Keratinocyte (primary cell): ENCODE measurements at regions not wholly inside any gene's neighbourhood (a gene's known extent, or its start where the extent isn't known, plus 50 kb on each side); places are given as distances from the start of the nearest gene placed in this dataset.

Source experiments
- DNase-seq: peaks from one replicate; pipeline ENCODE4 v3.0.0-alpha.2; 2011; ENCODE audit warnings: low read depth, missing footprints, low spot score
- FAIRE-seq: peaks from 2 replicates; lab custom pipeline; 2011; peaks lifted over from hg19 to GRCh38; lab: Jason Lieb, UNC
- H2AFZ ChIP-seq: 2 replicates; pipeline ENCODE4 v1.6.0; 2012; ENCODE audit warnings: low read length, control low read depth, inconsistent platforms; ENCODE audit not compliant: control insufficient read depth
- H3K27ac ChIP-seq: 2 replicates; pipeline ENCODE4 v1.5.1; 2011; ENCODE audit warnings: low read length; ENCODE audit not compliant: control insufficient read depth, insufficient read depth
- H3K27me3 ChIP-seq: 3 replicates; pipeline ENCODE4 v1.6.0; 2011; ENCODE audit warnings: low read length; ENCODE audit not compliant: control insufficient read depth, insufficient read depth; ENCODE audit errors: extremely low read depth
- H3K36me3 ChIP-seq, 2 experiments: 2 replicates in 1 of 2; 3 replicates in 1 of 2; pipeline ENCODE4 v1.5.1; 2011; ENCODE audit warnings: low read length in 2 of 2, mild to moderate bottlenecking in 1 of 2; ENCODE audit not compliant: control insufficient read depth in 2 of 2, insufficient read depth in 2 of 2; ENCODE audit errors: extremely low read depth in 1 of 2
- H3K4me1 ChIP-seq: 3 replicates; pipeline ENCODE4 v1.5.1; 2011; ENCODE audit warnings: low read length; ENCODE audit not compliant: control insufficient read depth, insufficient read depth; ENCODE audit errors: extremely low read depth
- H3K4me2 ChIP-seq: 3 replicates; pipeline ENCODE4 v1.6.0; 2011; ENCODE audit warnings: low read depth, low read length; ENCODE audit not compliant: control insufficient read depth, insufficient read depth; ENCODE audit errors: extremely low read depth
- H3K4me3 ChIP-seq, 3 experiments: fragments of 200-600 bp in 1 of 3; sonication (generic) in 1 of 3; 2 replicates in 2 of 3; 3 replicates in 1 of 3; pipeline ENCODE4 v1.5.1; 2011 to 2016; ENCODE audit warnings: low read length in 3 of 3, mild to moderate bottlenecking in 3 of 3, control low read depth in 2 of 3, inconsistent platforms in 1 of 3, low read depth in 1 of 3, mixed read lengths in 1 of 3, mixed run types in 1 of 3, moderate library complexity in 1 of 3; ENCODE audit not compliant: control insufficient read depth in 2 of 3, insufficient read depth in 2 of 3; ENCODE audit errors: extremely low read depth in 1 of 3
- H3K79me2 ChIP-seq: 2 replicates; pipeline ENCODE4 v1.6.0; 2012; ENCODE audit warnings: low read length; ENCODE audit not compliant: control insufficient read depth, insufficient read depth
- H3K9ac ChIP-seq: 3 replicates; pipeline ENCODE4 v1.6.0; 2011; ENCODE audit warnings: low read length; ENCODE audit not compliant: control insufficient read depth, insufficient read depth; ENCODE audit errors: extremely low read depth
- H3K9me1 ChIP-seq: 3 replicates; pipeline ENCODE4 v1.6.0; 2011; ENCODE audit warnings: low read length; ENCODE audit not compliant: control insufficient read depth, insufficient read depth; ENCODE audit errors: extremely low read depth
- H3K9me3 ChIP-seq: 2 replicates; pipeline ENCODE4 v1.5.1; 2012; ENCODE audit warnings: low read depth, low read length; ENCODE audit not compliant: control insufficient read depth
- H4K20me1 ChIP-seq: 3 replicates; pipeline ENCODE4 v1.6.0; 2011; ENCODE audit warnings: low read length; ENCODE audit not compliant: control insufficient read depth, insufficient read depth; ENCODE audit errors: extremely low read depth
- EZH2 ChIP-seq: IDR thresholded peaks from one replicate; pipeline ENCODE4 v1.6.1; 2012; ENCODE audit warnings: inconsistent platforms, mild to moderate bottlenecking, low read length, moderate library complexity
- dilution Hi-C: fragments of 300-500 bp; cut with MboI; formaldehyde crosslinking; loops from one replicate; pipeline ENCODE4 v1.7.0; 2020; ENCODE audit warnings: low sequenced_read_pairs; ENCODE audit not compliant: extremely low pct_ligation_motif_present
- TF ChIP-seq, protein P1 (sequence below), 3 experiments: IDR thresholded peaks in 1 of 3; conservative IDR thresholded peaks in 1 of 3; optimal IDR thresholded peaks in 1 of 3; 2 replicates in 2 of 3; 3 replicates in 1 of 3; pipeline versions ENCODE3 to v1.5.1; 2011; ENCODE audit warnings: low read length in 3 of 3, mild to moderate bottlenecking in 3 of 3, moderate library complexity in 2 of 3, control low read depth in 1 of 3, inconsistent platforms in 1 of 3; ENCODE audit not compliant: insufficient read depth in 2 of 3; ENCODE audit errors: extremely low read depth in 1 of 3

DNA sequence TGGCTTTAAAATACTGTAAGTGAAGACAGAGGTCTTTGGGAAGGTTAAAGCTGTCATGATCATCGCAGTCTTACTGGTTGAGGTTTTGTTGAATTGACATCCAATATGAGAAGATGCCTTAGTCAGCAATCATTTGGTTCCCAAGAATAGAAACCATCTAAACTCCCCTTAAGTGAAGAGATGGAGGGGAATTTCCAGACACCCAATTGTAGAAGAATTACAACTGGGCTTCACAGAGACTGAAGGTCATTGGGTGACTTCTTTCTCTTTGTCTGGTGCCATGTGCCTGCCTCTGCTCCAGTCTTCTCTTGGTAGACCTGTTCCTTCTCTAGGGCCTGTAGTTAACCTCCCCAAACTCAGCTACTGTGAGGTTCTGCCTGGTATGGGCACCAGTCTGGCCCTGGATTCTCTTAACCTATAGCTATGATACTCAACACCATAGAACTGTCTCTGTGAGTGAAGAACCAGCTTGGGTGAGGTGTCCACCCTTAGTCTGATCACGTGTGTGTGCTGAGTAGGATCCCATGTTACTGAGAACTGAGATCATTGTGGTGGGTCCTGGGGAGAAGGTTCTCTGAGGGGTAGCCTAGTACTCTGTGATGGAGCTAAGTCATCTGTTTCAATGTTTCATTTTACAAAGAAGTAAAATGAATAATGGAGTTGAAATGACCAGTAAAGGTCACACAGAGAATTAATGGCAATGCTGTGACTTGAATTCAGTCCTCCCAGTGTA lies 182.5 kb downstream of the CSNK2A3 start:
- no peak overlapping the region for H3K9ac ChIP-seq
- H3K27me3 ChIP-seq = no peaks in the 10 kb centered on the region
- DNase-seq = no peak
- H3K4me2 ChIP-seq = no peak overlapping the region
- H3K4me1 ChIP-seq = peaks cover 8% of the 10 kb centered on the region
- no peak overlapping the region for H3K27ac ChIP-seq
- H3K9me1 ChIP-seq = no peaks in the 10 kb centered on the region
- no peaks in the 10 kb centered on the region for H3K9me3 ChIP-seq
- no peak overlapping the region for H2AFZ ChIP-seq
- no peak for FAIRE-seq
- H3K4me3 ChIP-seq = no peak overlapping the region
- dilution Hi-C loops = no loop called here
- H3K36me3 ChIP-seq = no peaks in the 10 kb centered on the region
- TF ChIP-seq, protein P1, sequence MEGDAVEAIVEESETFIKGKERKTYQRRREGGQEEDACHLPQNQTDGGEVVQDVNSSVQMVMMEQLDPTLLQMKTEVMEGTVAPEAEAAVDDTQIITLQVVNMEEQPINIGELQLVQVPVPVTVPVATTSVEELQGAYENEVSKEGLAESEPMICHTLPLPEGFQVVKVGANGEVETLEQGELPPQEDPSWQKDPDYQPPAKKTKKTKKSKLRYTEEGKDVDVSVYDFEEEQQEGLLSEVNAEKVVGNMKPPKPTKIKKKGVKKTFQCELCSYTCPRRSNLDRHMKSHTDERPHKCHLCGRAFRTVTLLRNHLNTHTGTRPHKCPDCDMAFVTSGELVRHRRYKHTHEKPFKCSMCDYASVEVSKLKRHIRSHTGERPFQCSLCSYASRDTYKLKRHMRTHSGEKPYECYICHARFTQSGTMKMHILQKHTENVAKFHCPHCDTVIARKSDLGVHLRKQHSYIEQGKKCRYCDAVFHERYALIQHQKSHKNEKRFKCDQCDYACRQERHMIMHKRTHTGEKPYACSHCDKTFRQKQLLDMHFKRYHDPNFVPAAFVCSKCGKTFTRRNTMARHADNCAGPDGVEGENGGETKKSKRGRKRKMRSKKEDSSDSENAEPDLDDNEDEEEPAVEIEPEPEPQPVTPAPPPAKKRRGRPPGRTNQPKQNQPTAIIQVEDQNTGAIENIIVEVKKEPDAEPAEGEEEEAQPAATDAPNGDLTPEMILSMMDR (optimal IDR thresholded peaks at IDR 0.05 in 1 of 3, IDR thresholded peaks at IDR 0.05 in 1 of 3, conservative IDR thresholded peaks at IDR 0.05 in 1 of 3; ENCODE audit: extremely low read depth in 1 of 3, insufficient read depth in 2 of 3, low read length in 3 of 3) = no peak
- TF ChIP-seq EZH2 = no peak
- no peaks in the 10 kb centered on the region for H4K20me1 ChIP-seq
- H3K79me2 ChIP-seq = no peaks in the 10 kb centered on the region

DNA sequence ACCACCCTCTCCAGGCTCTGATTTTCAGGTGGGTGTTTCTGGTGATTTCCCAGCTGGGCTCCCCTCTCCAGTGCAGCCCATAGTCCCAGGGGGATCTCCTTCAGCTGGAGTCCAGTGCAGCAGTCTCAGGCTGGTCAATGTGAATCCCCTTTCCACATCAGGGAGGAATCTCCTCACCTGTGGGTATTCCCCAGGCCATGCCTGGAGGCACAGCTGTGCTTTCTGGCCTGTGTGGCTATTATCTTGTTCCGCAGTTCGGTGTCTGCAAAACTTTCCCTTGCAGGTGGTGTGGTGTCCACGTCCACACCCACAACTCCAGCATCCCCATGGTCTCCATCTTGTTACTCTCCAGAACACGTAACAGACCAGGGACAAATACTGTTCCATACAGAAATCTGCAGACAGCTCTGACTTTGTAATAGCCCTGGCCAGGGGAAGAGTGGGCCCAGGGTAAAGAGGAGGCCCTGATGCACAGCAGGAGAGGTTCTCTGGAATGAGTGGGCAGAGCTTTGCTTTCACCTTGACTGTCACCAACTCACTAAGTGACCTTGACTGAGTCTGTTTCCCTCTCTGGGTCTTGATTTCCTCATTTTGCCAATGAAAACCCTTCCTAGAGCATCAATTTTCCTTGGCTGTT lies 183.2 kb downstream of the CSNK2A3 start:
- Histone ChIP-seq H3K4me2 (no peak overlapping the region), H3K9me1 (no peaks in the 10 kb centered on the region), H3K79me2 (no peaks in the 10 kb centered on the region), H3K4me1 (peaks cover 8% of the 10 kb centered on the region), H3K9ac (no peak overlapping the region), H2AFZ (no peak overlapping the region), H3K4me3 (no peak overlapping the region), H3K27ac (no peak overlapping the region), H3K27me3 (peaks cover 6% of the 10 kb centered on the region), H3K36me3 (no peaks in the 10 kb centered on the region), H3K9me3 (no peaks in the 10 kb centered on the region), H4K20me1 (no peaks in the 10 kb centered on the region)
- dilution Hi-C loops = no loop called here
- DNase-seq (no peak), FAIRE-seq (no peak)
- TF ChIP-seq, protein P1 (optimal IDR thresholded peaks at IDR 0.05 in 1 of 3, IDR thresholded peaks at IDR 0.05 in 1 of 3, conservative IDR thresholded peaks at IDR 0.05 in 1 of 3; ENCODE audit: extremely low read depth in 1 of 3, insufficient read depth in 2 of 3, low read length in 3 of 3) = no peak
